ENCODE measurements at regions not wholly inside any gene's neighbourhood (a gene's known extent, or its start where the extent isn't known, plus 50 kb on each side); places are given as distances from the start of the nearest gene placed in this dataset.

GRCh38 chr1:238319957-238320356, 429.2 kb upstream of the ZP4 start:
- TF ChIP-seq POLR2A (IDR thresholded peaks at IDR 0.05; ENCODE audit: low read length): no peak
- no peak for TF ChIP-seq CEBPB (IDR thresholded peaks at IDR 0.05)
- no peak for TF ChIP-seq PBX3 (IDR thresholded peaks at IDR 0.05)
- no peak for TF ChIP-seq CTCF (IDR thresholded peaks at IDR 0.05)
- no peak for TF ChIP-seq EP300 (IDR thresholded peaks at IDR 0.05)
- TF ChIP-seq RCOR1 (IDR thresholded peaks at IDR 0.05; ENCODE audit: low read depth, low read length): no peak
